Tibial nerve (tissue), 4 donors: ENCODE measurements at regions not wholly inside any gene's neighbourhood (a gene's known extent, or its start where the extent isn't known, plus 50 kb on each side); places are given as distances from the start of the nearest gene placed in this dataset.

ENCODE experiments used
- EP300 ChIP-seq, 2 donors: sonication (generic); formaldehyde crosslinking; IDR thresholded peaks; one replicate each; pipeline ENCODE4 v1.6.1; 2017; ENCODE audit warnings: antibody characterized with exemption in 2 of 2, mild to moderate bottlenecking in 1 of 2
- POLR2A ChIP-seq, 2 donors: fragments of 450-650 bp; IDR thresholded peaks; one replicate each; pipeline ENCODE4 v1.6.1; 2017; ENCODE audit warnings: antibody characterized with exemption in 2 of 2, mild to moderate bottlenecking in 2 of 2, moderate library complexity in 2 of 2
- TF ChIP-seq, protein P1 (sequence below), 5 experiments: fragments of 200-600 bp in 3 of 5; fragments of 450-650 bp in 2 of 5; sonication (generic) in 3 of 5; IDR thresholded peaks; one replicate each; pipeline ENCODE4 v1.5.1; 2016 to 2019; ENCODE audit warnings: antibody characterized with exemption in 5 of 5, mild to moderate bottlenecking in 3 of 5, moderate library complexity in 2 of 5

DNA sequence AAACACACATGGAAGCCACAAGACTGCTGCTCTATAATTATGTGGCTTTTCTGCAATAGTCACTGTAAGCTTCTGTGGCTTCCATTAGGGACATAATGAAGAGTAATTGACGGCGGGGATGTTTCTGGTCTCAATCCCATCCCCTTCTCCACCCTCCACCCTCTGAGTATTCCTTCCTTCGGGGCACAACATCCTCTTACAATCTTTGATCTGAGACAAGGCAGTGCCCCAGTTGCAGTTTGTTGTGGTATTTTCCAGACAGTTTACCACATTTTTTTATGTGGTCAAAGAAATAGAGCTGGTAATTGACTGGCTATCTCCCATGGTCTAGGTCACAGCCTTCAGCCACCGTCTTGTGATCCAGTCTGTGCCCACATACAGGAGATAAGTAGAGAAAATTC is 277.7 kb downstream of the NR2F1-AS1 start:
- TF ChIP-seq, protein P1, sequence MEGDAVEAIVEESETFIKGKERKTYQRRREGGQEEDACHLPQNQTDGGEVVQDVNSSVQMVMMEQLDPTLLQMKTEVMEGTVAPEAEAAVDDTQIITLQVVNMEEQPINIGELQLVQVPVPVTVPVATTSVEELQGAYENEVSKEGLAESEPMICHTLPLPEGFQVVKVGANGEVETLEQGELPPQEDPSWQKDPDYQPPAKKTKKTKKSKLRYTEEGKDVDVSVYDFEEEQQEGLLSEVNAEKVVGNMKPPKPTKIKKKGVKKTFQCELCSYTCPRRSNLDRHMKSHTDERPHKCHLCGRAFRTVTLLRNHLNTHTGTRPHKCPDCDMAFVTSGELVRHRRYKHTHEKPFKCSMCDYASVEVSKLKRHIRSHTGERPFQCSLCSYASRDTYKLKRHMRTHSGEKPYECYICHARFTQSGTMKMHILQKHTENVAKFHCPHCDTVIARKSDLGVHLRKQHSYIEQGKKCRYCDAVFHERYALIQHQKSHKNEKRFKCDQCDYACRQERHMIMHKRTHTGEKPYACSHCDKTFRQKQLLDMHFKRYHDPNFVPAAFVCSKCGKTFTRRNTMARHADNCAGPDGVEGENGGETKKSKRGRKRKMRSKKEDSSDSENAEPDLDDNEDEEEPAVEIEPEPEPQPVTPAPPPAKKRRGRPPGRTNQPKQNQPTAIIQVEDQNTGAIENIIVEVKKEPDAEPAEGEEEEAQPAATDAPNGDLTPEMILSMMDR (IDR thresholded peaks at IDR 0.05), result no peak
- TF ChIP-seq POLR2A (IDR thresholded peaks at IDR 0.05) (no peak), EP300 (IDR thresholded peaks at IDR 0.05) (no peak)
